ENCODE measurements at regions not wholly inside any gene's neighbourhood (a gene's known extent, or its start where the extent isn't known, plus 50 kb on each side); places are given as distances from the start of the nearest gene placed in this dataset.

DNA sequence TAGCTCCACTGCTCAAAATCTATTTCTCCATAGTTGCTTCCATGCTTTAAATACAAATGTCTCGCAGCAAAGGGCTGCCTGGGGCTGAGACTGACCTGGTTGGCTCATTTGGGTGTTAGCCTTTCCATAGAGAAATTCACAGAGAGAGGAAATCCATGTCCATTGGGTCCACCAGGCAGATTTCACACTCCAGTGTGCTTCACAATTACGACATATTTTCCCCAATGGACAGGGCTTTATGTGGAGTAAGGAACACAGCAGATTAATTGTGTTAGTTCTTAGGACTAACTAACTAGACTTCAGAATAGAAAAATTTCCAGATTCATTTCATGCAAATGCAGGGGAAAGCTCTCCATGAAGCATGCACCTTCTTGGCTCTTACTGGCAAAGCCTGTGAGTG, 180.7 kb downstream of the FBXO15 start:
- intact Hi-C loops (cut with micrococcal nuclease) = no loop called here

- intact Hi-C loops (cut with micrococcal nuclease) = no loop called here
Measured at GRCh38 chr18:73962256-73962655, 185.4 kb downstream of the FBXO15 start.

- intact Hi-C loops (cut with micrococcal nuclease) = no loop called here
Measured at GRCh38 chr18:73961804-73962203, 185.8 kb downstream of the FBXO15 start.

DNA sequence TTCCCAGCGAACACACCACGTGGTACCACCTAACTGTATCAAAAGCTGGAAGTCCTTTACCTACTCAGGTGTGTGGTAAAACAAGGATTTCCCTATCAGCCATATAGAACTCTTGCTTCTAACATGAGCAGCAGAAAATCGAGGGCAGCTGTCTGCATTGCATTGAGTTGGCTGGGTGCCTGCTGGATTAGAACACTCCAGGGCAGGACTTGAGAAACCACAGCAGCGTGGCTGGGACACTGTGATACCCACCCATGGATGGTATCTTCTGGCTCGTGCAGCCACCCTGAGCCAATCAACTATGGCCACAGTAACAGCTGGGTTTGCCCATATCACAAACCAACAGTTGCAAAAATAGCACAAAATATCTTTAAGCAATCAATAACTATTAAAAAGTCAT, 188.3 kb downstream of the FBXO15 start:
- intact Hi-C loops (cut with micrococcal nuclease) = no loop called here

- intact Hi-C loops (cut with micrococcal nuclease) = no loop called here
Measured at GRCh38 chr18:73954268-73954667, 193.4 kb downstream of the FBXO15 start.

GRCh38 chr18:73952296-73952946, 195.2 kb downstream of the FBXO15 start:
- intact Hi-C loops (cut with micrococcal nuclease) = no loop called here

DNA sequence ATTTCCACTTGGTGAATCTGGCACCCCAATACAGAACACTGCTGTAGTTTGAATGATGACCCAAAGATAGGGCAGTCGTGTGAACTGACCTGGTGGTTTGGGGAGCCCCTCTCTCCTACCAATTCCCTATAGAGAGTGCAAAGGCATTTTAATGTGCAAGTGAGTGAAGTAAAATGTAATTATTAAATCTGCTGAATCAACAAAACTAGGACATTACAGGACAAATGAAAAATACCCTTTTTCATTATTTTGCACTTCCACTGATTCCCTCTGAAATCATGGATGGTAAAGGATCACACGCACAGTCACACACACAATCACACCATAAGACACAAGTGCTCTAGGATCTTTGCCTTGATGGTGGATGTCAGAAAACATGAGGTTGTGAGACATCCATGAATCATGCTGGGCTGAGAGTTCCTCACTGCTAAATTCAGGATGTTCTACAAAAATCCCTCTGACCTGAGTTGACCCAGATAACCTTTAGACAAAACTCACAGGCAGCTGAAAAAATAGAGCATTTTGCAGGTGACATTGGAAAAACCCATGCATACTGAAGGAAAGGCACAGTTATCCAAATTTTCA, 197.4 kb downstream of the FBXO15 start:
- intact Hi-C loops (cut with micrococcal nuclease) = no loop called here

DNA sequence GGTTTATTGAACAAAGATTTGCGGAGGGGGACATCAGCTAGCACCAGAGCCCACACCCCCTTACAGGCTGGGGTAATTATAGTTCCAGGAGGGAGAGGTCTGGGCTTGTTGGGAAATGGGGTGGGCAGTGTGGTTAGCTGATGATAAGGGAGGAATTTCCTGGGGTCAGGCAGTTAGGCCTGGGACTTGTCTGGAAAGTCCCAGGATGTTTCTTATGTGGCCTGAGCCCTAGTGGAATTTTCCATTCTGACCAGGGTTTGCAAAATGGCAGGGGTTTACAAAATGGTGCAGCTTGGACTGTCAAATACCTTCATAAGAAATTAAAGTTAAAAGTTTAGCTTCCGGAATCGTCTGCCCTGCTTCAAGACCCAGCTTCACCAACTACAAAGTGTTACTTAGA, 199.1 kb downstream of the FBXO15 start:
- intact Hi-C loops (cut with micrococcal nuclease) = no loop called here

- intact Hi-C loops (cut with micrococcal nuclease) = no loop called here
Measured at GRCh38 chr18:73948084-73948483, 199.6 kb downstream of the FBXO15 start.

GRCh38 chr18:73947180-73947921, 200.3 kb downstream of the FBXO15 start:
- intact Hi-C loops (cut with micrococcal nuclease) = no loop called here

DNA sequence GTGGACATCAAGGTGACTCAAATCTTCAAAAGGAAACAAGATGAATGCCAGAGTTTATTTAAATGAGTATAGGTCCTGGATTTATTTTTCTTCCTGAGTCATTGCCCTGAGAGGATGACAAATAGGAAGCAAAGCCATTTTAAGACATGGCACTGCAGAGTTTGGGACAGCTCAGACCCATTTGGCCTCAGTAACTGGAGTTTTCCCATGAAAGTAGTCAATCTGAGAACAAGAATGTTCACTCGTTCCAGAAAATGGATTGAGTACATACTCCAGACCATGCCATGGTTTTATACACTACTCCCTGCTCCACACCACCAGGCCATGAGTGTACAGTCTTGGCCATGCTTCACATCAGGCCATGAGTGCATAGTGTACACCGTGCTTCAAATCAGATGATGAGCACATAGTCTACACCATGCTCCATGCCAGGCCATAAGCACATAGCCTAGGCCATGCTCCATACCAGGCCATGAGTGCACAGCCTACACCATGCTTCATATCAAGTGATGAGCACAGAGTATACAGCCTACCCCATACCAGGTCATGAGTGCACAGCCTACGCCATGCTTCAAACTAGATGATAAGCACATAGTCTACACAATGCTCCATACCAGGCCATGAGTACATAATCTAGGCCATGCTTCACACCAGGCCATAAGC, 202.4 kb downstream of the FBXO15 start:
- intact Hi-C loops (cut with micrococcal nuclease) = no loop called here

- intact Hi-C loops (cut with micrococcal nuclease) = no loop called here
Measured at GRCh38 chr18:73944715-73945114, 202.9 kb downstream of the FBXO15 start.

- intact Hi-C loops (cut with micrococcal nuclease) = no loop called here
Measured at GRCh38 chr18:73943763-73944162, 203.9 kb downstream of the FBXO15 start.

- intact Hi-C loops (cut with micrococcal nuclease) = no loop called here
Measured at GRCh38 chr18:73942956-73943355, 204.7 kb downstream of the FBXO15 start.

DNA sequence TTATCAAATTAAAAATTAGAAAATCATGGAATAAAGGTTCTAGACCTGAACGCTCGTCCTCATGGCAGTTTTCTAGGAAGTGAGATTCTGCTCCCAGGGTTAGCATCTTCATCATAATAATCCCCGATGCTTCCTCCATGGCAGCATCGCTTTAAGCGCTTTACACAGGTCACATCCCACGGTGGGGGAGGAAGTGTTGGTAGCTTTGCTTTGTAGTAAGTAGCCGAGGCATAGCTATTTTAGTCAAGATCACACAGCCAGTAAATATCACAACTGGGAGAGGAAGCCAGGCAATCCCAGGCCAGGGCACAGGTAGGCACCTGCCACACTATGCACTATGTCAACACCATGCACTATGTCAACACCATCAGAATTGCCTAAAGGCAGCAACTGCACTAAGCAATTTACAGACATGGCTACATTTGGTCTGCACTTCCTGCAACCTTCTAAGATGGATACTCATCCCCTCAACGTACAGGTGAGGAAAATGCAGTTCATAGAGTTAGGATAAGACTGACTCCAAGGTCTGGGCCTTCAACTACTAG, 205.5 kb downstream of the FBXO15 start:
- intact Hi-C loops (cut with micrococcal nuclease) = no loop called here

GRCh38 chr18:73940721-73941120, 206.9 kb downstream of the FBXO15 start:
- intact Hi-C loops (cut with micrococcal nuclease) = no loop called here

- intact Hi-C loops (cut with micrococcal nuclease) = no loop called here
Measured at GRCh38 chr18:73939391-73939790, 208.2 kb downstream of the FBXO15 start.

GRCh38 chr18:73933685-73934084, 213.9 kb downstream of the FBXO15 start:
- intact Hi-C loops (cut with micrococcal nuclease) = no loop called here

DNA sequence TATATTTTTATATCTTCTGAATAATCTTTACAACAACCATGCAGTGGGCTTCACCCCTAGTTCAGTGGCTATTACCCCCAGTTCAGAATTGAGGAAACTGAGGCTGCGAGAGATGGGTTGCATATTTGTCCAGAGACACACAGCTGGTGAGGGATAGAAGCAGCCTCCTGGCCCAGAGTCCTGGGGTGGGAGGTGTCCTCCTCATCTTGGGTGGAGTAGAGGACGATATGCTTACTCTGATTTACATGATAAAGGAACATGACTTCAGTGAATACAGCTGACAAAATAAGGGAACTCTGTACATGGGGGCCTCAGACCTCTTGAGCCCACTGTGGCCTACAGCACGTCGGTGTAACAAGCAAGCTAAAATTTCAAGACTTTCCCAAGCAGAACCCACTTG, 214.7 kb downstream of the FBXO15 start:
- intact Hi-C loops (cut with micrococcal nuclease) = no loop called here

DNA sequence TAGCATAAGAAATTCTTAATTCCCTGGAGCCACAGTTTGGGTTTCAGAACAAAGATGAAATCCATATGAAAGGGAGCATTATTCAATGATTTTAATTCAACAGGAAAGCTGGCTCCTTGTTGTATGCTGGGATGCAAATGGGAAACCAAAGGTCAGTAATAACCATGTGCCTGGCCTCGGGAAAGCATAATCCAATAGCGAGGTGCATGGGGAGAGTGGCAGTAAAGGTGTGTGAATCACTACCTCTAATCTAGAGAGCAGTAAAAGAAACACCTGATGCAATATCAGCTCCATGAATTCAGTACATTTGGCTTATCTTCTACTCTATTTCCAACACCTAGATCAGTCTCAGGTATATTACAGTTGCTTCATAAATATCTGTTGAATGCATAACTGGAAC, 220.1 kb downstream of the FBXO15 start:
- intact Hi-C loops (cut with micrococcal nuclease) = no loop called here

DNA sequence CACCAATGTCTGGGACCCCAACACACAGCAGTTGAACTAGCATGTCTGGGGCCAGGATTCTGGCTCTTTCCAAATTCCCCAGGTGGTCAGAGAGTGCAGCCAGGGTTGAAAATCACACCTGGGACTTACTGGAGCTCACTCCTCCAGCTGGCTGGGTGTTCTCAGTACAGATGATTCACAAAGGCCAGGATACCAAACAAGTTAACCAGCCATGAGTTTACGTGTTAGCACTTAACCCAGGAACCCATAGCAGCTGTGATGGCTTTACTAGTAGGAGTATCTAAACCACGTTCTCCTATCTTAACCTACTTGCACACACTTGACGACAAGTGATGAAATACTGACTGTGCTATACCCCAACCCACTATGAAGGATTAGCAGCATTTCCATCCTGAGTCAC, 222.8 kb downstream of the FBXO15 start:
- intact Hi-C loops (cut with micrococcal nuclease) = no loop called here

DNA sequence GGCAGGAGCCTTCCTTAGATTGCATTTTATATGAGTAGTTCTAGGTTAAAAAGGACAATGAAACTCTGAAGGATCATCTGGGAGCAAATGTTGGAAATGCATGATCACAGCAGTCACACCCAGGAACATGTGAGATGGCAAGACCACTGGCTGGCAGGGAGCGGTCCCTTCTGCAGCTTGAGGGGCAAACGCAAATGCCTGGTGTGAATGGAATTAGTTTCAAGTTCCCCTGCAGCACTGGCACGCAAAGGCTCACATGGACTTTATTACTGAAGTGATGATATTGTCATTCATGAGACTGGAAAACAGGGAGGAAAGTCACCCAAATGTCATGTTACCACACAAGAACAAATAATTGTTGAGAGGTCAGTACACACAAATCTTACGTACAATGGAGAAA, 223.3 kb downstream of the FBXO15 start:
- intact Hi-C loops (cut with micrococcal nuclease) = no loop called here
